ENCODE measurements at regions not wholly inside any gene's neighbourhood (a gene's known extent, or its start where the extent isn't known, plus 50 kb on each side); places are given as distances from the start of the nearest gene placed in this dataset.

- TF ChIP-seq, protein P1, sequence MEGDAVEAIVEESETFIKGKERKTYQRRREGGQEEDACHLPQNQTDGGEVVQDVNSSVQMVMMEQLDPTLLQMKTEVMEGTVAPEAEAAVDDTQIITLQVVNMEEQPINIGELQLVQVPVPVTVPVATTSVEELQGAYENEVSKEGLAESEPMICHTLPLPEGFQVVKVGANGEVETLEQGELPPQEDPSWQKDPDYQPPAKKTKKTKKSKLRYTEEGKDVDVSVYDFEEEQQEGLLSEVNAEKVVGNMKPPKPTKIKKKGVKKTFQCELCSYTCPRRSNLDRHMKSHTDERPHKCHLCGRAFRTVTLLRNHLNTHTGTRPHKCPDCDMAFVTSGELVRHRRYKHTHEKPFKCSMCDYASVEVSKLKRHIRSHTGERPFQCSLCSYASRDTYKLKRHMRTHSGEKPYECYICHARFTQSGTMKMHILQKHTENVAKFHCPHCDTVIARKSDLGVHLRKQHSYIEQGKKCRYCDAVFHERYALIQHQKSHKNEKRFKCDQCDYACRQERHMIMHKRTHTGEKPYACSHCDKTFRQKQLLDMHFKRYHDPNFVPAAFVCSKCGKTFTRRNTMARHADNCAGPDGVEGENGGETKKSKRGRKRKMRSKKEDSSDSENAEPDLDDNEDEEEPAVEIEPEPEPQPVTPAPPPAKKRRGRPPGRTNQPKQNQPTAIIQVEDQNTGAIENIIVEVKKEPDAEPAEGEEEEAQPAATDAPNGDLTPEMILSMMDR (conservative IDR thresholded peaks at IDR 0.05; ENCODE audit: low read length), result no peak
- TF ChIP-seq EZH2phosphoT487 (IDR thresholded peaks at IDR 0.05; ENCODE audit: borderline replicate concordance), result no peak
Observed at GRCh38 chr20:57960803-57961575, 251.2 kb upstream of the PMEPA1 start.
